GM23338 (cell line): ENCODE measurements at regions not wholly inside any gene's neighbourhood (a gene's known extent, or its start where the extent isn't known, plus 50 kb on each side); places are given as distances from the start of the nearest gene placed in this dataset.

Source experiments
- ATAC-seq: fragments of 200-7000 bp; cut with Tn5 transposase; 3 replicates; pipeline ENCODE4 v1.9.1; 2020
- DNase-seq: peaks from one replicate; pipeline ENCODE4 v3.0.0-alpha.2; 2015; ENCODE audit warnings: low spot score
- H2AFZ ChIP-seq: fragments of 200-600 bp; sonication (generic); 2 replicates; pipeline ENCODE4 v1.8.0; 2016; ENCODE audit warnings: antibody characterized with exemption, mild to moderate bottlenecking, moderate library complexity
- H3F3A ChIP-seq: fragments of 200-600 bp; sonication (generic); replicated peaks from 2 replicates; pipeline ENCODE4 v1.8.0; 2017; ENCODE audit warnings: antibody characterized with exemption, mixed run types, low read depth
- H3K27ac ChIP-seq: fragments of 200-600 bp; sonication (generic); 2 replicates; pipeline ENCODE4 v1.6.1; 2016; ENCODE audit warnings: low read depth
- H3K27me3 ChIP-seq: fragments of 200-600 bp; sonication (generic); 2 replicates; pipeline ENCODE4 v1.8.0; 2016; ENCODE audit warnings: mild to moderate bottlenecking, mixed run types, moderate library complexity; ENCODE audit not compliant: insufficient read depth
- H3K36me3 ChIP-seq: fragments of 200-600 bp; sonication (generic); 2 replicates; pipeline ENCODE4 v1.8.0; 2016; ENCODE audit warnings: mild to moderate bottlenecking; ENCODE audit not compliant: insufficient read depth
- H3K4me1 ChIP-seq: fragments of 200-600 bp; sonication (generic); 2 replicates; pipeline ENCODE4 v1.8.0; 2016; ENCODE audit warnings: mild to moderate bottlenecking, moderate library complexity; ENCODE audit not compliant: insufficient read depth
- H3K4me2 ChIP-seq: fragments of 200-600 bp; sonication (generic); 2 replicates; pipeline ENCODE4 v1.7.1; 2017; ENCODE audit warnings: mixed run types
- H3K4me3 ChIP-seq: fragments of 200-600 bp; sonication (generic); 2 replicates; pipeline ENCODE4 v1.6.1; 2016; ENCODE audit warnings: mixed run types
- H3K79me2 ChIP-seq: fragments of 200-600 bp; sonication (generic); replicated peaks from 2 replicates; pipeline ENCODE4 v1.8.0; 2017; ENCODE audit warnings: mild to moderate bottlenecking; ENCODE audit not compliant: insufficient read depth
- H3K9me2 ChIP-seq: fragments of 200-600 bp; sonication (generic); 2 replicates; pipeline ENCODE4 v1.8.0; 2017; ENCODE audit not compliant: insufficient read depth
- H4K20me1 ChIP-seq: fragments of 200-600 bp; sonication (generic); replicated peaks from 2 replicates; pipeline ENCODE4 v1.8.0; 2017; ENCODE audit warnings: mild to moderate bottlenecking; ENCODE audit not compliant: insufficient read depth
- H3K27ac Mint-ChIP-seq: 2 replicates; pipeline ENCODE4 v1.8.0; 2020; ENCODE audit warnings: inconsistent platforms, mild to moderate bottlenecking, moderate library complexity, mixed read lengths
- H3K27me3 Mint-ChIP-seq: 3 replicates; pipeline ENCODE4 v1.8.0; 2022; ENCODE audit warnings: low read depth, mild to moderate bottlenecking, moderate library complexity, mixed read lengths, inconsistent platforms; ENCODE audit not compliant: insufficient read depth, poor library complexity
- H3K36me3 Mint-ChIP-seq: 3 replicates; pipeline ENCODE4 v1.8.0; 2021; ENCODE audit warnings: low read depth, mild to moderate bottlenecking, inconsistent platforms, moderate library complexity, mixed read lengths
- H3K4me1 Mint-ChIP-seq: 3 replicates; pipeline ENCODE4 v1.8.0; 2020; ENCODE audit warnings: mild to moderate bottlenecking, inconsistent platforms, mixed read lengths
- H3K4me3 Mint-ChIP-seq: 3 replicates; pipeline ENCODE4 v1.8.0; 2021; ENCODE audit warnings: moderate library complexity, mild to moderate bottlenecking, inconsistent platforms, mixed read lengths
- H3K9me3 Mint-ChIP-seq: 3 replicates; pipeline ENCODE4 v1.8.0; 2020; ENCODE audit warnings: moderate library complexity, mild to moderate bottlenecking, inconsistent platforms, mixed read lengths
- CREB1 ChIP-seq: fragments of 250-450 bp; sonication (Bioruptor Pico); IDR thresholded peaks from 2 replicates; pipeline ENCODE4 v1.5.0; 2020; ENCODE audit warnings: low read depth, mild to moderate bottlenecking, moderate library complexity
- EZH2 ChIP-seq: fragments of 200-600 bp; sonication (generic); IDR thresholded peaks from one replicate; pipeline ENCODE4 v1.8.0; 2017; ENCODE audit warnings: antibody characterized with exemption, mild to moderate bottlenecking, low read depth; ENCODE audit not compliant: unreplicated experiment
- EZH2phosphoT487 ChIP-seq: fragments of 200-600 bp; sonication (generic); IDR thresholded peaks from one replicate; pipeline ENCODE4 v1.8.1; 2018; ENCODE audit warnings: antibody characterized with exemption; ENCODE audit not compliant: unreplicated experiment
- JUNB ChIP-seq: IDR thresholded peaks from one replicate; pipeline ENCODE4 v1.6.1; 2016; ENCODE audit warnings: antibody characterized with exemption; ENCODE audit not compliant: unreplicated experiment
- NANOG ChIP-seq: IDR thresholded peaks from 2 replicates; pipeline ENCODE4 v1.6.1; 2016; ENCODE audit warnings: antibody characterized with exemption, borderline replicate concordance
- POLR2AphosphoS5 ChIP-seq: IDR thresholded peaks from 2 replicates; pipeline ENCODE4 v1.6.1; 2016; ENCODE audit warnings: antibody characterized with exemption, low read depth
- STAT1 ChIP-seq: IDR thresholded peaks from one replicate; pipeline ENCODE4 v1.6.1; 2016; ENCODE audit warnings: antibody characterized with exemption; ENCODE audit not compliant: unreplicated experiment
- ZNF114 ChIP-seq: fragments of 250-450 bp; sonication (Bioruptor Pico); IDR thresholded peaks from 2 replicates; pipeline ENCODE4 v1.5.0; 2020; ENCODE audit warnings: mild to moderate bottlenecking, moderate library complexity
- ZNF331 ChIP-seq: fragments of 250-450 bp; sonication (Bioruptor Pico); IDR thresholded peaks from 2 replicates; pipeline ENCODE4 v1.5.0; 2020; ENCODE audit warnings: low read depth, mild to moderate bottlenecking, moderate library complexity
- TF ChIP-seq, protein P1 (sequence below): fragments of 250-450 bp; sonication (Bioruptor Pico); IDR thresholded peaks from 2 replicates; pipeline ENCODE4 v1.5.0; 2020; ENCODE audit warnings: mild to moderate bottlenecking, moderate library complexity
- TF ChIP-seq, protein P2 (sequence below): IDR thresholded peaks from one replicate; pipeline ENCODE4 v1.6.1; 2018; ENCODE audit warnings: antibody characterized with exemption; ENCODE audit not compliant: unreplicated experiment
- TF ChIP-seq, protein P3 (sequence below): IDR thresholded peaks from 2 replicates; pipeline ENCODE4 v1.6.1; 2016; ENCODE audit warnings: antibody characterized with exemption
- TF ChIP-seq, protein P4 (sequence below), 2 experiments: fragments of 200-600 bp in 1 of 2; sonication (generic) in 1 of 2; conservative IDR thresholded peaks; 2 replicates each; pipeline versions ENCODE4 v1.5.1 to v1.6.1; 2016 to 2017; ENCODE audit warnings: antibody characterized with exemption in 2 of 2, low read depth in 2 of 2, mild to moderate bottlenecking in 2 of 2, moderate library complexity in 1 of 2

DNA sequence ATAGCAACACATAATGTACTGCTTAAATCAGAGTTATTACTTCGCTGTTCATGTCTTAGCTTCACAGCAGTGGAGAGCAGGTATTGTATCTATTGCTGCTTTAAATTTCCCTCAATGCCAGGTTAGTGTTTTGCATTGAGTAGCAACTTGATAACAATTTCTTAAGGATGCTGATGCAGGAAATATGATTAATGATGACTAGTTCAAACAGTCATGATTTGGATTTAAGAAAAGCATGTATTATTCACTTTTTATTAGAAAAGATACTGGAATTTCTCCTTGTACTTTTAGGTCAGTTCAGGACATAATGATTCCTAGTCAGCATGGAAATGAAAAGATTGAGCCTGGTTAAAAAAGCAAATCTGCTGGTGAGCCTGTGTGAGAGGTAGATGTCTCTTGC, 67.2 kb upstream of the ARHGAP29 start:
- H3K27me3 ChIP-seq, result no peaks in the 10 kb centered on the region
- H3K4me1 ChIP-seq, result peaks cover 4% of the 10 kb centered on the region; the same call in 1 of the 2 replicates
- peaks cover 4% of the 10 kb centered on the region for H3K4me1 Mint-ChIP-seq
- no peak overlapping the region for H3K27ac ChIP-seq
- no peaks in the 10 kb centered on the region for H3K9me3 Mint-ChIP-seq
- peaks cover 10% of the 10 kb centered on the region; the same call in 1 of the 2 replicates for H3K9me2 ChIP-seq
- no peak overlapping the region for H3K27ac Mint-ChIP-seq
- H3K4me2 ChIP-seq, result no peak overlapping the region
- H3K36me3 Mint-ChIP-seq, result no peaks in the 10 kb centered on the region
- TF ChIP-seq ZNF114 (CRISPR knock-in tag) (no peak), NANOG (no peak), EZH2 (no peak), JUNB (no peak), ZNF331 (CRISPR knock-in tag) (no peak), EZH2phosphoT487 (no peak), POLR2AphosphoS5 (no peak), CREB1 (CRISPR knock-in tag) (no peak), STAT1 (no peak)
- TF ChIP-seq, protein P1, sequence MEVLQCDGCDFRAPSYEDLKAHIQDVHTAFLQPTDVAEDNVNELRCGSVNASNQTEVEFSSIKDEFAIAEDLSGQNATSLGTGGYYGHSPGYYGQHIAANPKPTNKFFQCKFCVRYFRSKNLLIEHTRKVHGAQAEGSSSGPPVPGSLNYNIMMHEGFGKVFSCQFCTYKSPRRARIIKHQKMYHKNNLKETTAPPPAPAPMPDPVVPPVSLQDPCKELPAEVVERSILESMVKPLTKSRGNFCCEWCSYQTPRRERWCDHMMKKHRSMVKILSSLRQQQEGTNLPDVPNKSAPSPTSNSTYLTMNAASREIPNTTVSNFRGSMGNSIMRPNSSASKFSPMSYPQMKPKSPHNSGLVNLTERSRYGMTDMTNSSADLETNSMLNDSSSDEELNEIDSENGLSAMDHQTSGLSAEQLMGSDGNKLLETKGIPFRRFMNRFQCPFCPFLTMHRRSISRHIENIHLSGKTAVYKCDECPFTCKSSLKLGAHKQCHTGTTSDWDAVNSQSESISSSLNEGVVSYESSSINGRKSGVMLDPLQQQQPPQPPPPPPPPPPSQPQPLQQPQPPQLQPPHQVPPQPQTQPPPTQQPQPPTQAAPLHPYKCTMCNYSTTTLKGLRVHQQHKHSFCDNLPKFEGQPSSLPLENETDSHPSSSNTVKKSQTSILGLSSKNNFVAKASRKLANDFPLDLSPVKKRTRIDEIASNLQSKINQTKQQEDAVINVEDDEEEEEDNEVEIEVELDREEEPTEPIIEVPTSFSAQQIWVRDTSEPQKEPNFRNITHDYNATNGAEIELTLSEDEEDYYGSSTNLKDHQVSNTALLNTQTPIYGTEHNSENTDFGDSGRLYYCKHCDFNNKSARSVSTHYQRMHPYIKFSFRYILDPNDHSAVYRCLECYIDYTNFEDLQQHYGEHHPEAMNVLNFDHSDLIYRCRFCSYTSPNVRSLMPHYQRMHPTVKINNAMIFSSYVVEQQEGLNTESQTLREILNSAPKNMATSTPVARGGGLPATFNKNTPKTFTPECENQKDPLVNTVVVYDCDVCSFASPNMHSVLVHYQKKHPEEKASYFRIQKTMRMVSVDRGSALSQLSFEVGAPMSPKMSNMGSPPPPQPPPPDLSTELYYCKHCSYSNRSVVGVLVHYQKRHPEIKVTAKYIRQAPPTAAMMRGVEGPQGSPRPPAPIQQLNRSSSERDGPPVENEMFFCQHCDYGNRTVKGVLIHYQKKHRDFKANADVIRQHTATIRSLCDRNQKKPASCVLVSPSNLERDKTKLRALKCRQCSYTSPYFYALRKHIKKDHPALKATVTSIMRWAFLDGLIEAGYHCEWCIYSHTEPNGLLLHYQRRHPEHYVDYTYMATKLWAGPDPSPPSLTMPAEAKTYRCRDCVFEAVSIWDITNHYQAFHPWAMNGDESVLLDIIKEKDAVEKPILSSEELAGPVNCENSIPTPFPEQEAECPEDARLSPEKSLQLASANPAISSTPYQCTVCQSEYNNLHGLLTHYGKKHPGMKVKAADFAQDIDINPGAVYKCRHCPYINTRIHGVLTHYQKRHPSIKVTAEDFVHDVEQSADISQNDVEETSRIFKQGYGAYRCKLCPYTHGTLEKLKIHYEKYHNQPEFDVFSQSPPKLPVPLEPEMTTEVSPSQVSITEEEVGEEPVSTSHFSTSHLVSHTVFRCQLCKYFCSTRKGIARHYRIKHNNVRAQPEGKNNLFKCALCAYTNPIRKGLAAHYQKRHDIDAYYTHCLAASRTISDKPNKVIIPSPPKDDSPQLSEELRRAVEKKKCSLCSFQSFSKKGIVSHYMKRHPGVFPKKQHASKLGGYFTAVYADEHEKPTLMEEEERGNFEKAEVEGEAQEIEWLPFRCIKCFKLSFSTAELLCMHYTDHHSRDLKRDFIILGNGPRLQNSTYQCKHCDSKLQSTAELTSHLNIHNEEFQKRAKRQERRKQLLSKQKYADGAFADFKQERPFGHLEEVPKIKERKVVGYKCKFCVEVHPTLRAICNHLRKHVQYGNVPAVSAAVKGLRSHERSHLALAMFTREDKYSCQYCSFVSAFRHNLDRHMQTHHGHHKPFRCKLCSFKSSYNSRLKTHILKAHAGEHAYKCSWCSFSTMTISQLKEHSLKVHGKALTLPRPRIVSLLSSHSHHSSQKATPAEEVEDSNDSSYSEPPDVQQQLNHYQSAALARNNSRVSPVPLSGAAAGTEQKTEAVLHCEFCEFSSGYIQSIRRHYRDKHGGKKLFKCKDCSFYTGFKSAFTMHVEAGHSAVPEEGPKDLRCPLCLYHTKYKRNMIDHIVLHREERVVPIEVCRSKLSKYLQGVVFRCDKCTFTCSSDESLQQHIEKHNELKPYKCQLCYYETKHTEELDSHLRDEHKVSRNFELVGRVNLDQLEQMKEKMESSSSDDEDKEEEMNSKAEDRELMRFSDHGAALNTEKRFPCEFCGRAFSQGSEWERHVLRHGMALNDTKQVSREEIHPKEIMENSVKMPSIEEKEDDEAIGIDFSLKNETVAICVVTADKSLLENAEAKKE (CRISPR knock-in tag), result no peak
- TF ChIP-seq, protein P2, sequence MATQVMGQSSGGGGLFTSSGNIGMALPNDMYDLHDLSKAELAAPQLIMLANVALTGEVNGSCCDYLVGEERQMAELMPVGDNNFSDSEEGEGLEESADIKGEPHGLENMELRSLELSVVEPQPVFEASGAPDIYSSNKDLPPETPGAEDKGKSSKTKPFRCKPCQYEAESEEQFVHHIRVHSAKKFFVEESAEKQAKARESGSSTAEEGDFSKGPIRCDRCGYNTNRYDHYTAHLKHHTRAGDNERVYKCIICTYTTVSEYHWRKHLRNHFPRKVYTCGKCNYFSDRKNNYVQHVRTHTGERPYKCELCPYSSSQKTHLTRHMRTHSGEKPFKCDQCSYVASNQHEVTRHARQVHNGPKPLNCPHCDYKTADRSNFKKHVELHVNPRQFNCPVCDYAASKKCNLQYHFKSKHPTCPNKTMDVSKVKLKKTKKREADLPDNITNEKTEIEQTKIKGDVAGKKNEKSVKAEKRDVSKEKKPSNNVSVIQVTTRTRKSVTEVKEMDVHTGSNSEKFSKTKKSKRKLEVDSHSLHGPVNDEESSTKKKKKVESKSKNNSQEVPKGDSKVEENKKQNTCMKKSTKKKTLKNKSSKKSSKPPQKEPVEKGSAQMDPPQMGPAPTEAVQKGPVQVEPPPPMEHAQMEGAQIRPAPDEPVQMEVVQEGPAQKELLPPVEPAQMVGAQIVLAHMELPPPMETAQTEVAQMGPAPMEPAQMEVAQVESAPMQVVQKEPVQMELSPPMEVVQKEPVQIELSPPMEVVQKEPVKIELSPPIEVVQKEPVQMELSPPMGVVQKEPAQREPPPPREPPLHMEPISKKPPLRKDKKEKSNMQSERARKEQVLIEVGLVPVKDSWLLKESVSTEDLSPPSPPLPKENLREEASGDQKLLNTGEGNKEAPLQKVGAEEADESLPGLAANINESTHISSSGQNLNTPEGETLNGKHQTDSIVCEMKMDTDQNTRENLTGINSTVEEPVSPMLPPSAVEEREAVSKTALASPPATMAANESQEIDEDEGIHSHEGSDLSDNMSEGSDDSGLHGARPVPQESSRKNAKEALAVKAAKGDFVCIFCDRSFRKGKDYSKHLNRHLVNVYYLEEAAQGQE, result no peak
- TF ChIP-seq, protein P3, sequence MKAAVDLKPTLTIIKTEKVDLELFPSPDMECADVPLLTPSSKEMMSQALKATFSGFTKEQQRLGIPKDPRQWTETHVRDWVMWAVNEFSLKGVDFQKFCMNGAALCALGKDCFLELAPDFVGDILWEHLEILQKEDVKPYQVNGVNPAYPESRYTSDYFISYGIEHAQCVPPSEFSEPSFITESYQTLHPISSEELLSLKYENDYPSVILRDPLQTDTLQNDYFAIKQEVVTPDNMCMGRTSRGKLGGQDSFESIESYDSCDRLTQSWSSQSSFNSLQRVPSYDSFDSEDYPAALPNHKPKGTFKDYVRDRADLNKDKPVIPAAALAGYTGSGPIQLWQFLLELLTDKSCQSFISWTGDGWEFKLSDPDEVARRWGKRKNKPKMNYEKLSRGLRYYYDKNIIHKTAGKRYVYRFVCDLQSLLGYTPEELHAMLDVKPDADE, result no peak
- TF ChIP-seq, protein P4, sequence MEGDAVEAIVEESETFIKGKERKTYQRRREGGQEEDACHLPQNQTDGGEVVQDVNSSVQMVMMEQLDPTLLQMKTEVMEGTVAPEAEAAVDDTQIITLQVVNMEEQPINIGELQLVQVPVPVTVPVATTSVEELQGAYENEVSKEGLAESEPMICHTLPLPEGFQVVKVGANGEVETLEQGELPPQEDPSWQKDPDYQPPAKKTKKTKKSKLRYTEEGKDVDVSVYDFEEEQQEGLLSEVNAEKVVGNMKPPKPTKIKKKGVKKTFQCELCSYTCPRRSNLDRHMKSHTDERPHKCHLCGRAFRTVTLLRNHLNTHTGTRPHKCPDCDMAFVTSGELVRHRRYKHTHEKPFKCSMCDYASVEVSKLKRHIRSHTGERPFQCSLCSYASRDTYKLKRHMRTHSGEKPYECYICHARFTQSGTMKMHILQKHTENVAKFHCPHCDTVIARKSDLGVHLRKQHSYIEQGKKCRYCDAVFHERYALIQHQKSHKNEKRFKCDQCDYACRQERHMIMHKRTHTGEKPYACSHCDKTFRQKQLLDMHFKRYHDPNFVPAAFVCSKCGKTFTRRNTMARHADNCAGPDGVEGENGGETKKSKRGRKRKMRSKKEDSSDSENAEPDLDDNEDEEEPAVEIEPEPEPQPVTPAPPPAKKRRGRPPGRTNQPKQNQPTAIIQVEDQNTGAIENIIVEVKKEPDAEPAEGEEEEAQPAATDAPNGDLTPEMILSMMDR (conservative IDR thresholded peaks at IDR 0.05; ENCODE audit: low read depth in 2 of 2), result no peak
- H3F3A ChIP-seq, result no peaks in the 10 kb centered on the region
- H3K4me3 ChIP-seq, result no peak overlapping the region
- no peak for ATAC-seq
- no peaks in the 10 kb centered on the region for H3K36me3 ChIP-seq
- H4K20me1 ChIP-seq, result no peaks in the 10 kb centered on the region
- H3K27me3 Mint-ChIP-seq, result peaks cover 2% of the 10 kb centered on the region
- no peaks in the 10 kb centered on the region for H3K79me2 ChIP-seq
- no peak overlapping the region for H2AFZ ChIP-seq
- no peak overlapping the region for H3K4me3 Mint-ChIP-seq
- no peak for DNase-seq
